SH-SY5Y (cell line): ENCODE measurements at regions not wholly inside any gene's neighbourhood (a gene's known extent, or its start where the extent isn't known, plus 50 kb on each side); places are given as distances from the start of the nearest gene placed in this dataset.

Experiments used
- GATA2 ChIP-seq: IDR thresholded peaks from 2 replicates; pipeline ENCODE4 v1.6.1; 2011; ENCODE audit warnings: mild to moderate bottlenecking, low read depth, low read length
- GATA3 ChIP-seq: IDR thresholded peaks from 2 replicates; pipeline ENCODE4 v1.6.1; 2011; ENCODE audit warnings: low read depth, mild to moderate bottlenecking, low read length, moderate library complexity

DNA sequence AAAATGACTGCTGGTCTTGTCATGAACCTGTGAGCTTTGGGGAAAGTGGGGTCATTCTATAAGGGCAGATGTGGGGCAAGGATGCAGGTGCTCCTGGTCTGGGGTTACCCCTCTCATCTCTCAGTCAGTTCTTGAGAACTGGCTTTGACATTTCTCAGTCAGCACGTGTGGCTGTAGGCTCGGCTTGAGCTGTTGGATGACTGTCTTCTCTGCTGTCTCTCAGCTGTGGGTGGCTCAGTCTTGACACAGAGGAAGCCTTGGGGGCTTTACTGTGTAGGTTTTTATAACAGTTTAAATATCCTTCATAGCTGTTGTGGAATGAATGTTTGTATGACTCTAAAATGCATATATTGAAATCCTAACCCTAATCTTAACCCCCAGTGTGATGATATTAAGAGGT, 296.4 kb upstream of the CELF4 start:
- no peak for TF ChIP-seq GATA3
- no peak for TF ChIP-seq GATA2
